ENCODE measurements at regions not wholly inside any gene's neighbourhood (a gene's known extent, or its start where the extent isn't known, plus 50 kb on each side); places are given as distances from the start of the nearest gene placed in this dataset.

- TF ChIP-seq, protein P1, sequence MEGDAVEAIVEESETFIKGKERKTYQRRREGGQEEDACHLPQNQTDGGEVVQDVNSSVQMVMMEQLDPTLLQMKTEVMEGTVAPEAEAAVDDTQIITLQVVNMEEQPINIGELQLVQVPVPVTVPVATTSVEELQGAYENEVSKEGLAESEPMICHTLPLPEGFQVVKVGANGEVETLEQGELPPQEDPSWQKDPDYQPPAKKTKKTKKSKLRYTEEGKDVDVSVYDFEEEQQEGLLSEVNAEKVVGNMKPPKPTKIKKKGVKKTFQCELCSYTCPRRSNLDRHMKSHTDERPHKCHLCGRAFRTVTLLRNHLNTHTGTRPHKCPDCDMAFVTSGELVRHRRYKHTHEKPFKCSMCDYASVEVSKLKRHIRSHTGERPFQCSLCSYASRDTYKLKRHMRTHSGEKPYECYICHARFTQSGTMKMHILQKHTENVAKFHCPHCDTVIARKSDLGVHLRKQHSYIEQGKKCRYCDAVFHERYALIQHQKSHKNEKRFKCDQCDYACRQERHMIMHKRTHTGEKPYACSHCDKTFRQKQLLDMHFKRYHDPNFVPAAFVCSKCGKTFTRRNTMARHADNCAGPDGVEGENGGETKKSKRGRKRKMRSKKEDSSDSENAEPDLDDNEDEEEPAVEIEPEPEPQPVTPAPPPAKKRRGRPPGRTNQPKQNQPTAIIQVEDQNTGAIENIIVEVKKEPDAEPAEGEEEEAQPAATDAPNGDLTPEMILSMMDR (IDR thresholded peaks at IDR 0.05) = no peak
- TF ChIP-seq FOXM1 (IDR thresholded peaks at IDR 0.05; ENCODE audit: low read depth) (no peak), SIN3A (IDR thresholded peaks at IDR 0.05; ENCODE audit: borderline replicate concordance, low read depth, low read length) (no peak), RAD21 (IDR thresholded peaks at IDR 0.05; ENCODE audit: low read length) (no peak), GABPA (IDR thresholded peaks at IDR 0.05; ENCODE audit: low read depth) (no peak), SMC3 (IDR thresholded peaks at IDR 0.05; ENCODE audit: low read depth, low read length) (no peak), FOSL2 (IDR thresholded peaks at IDR 0.05; ENCODE audit: borderline replicate concordance, low read depth) (no peak)
These were observed 181.4 kb downstream of the GRB14 start for GRCh38 chr2:164439885-164440284.

All from SK-N-SH (cell line).